ENCODE measurements at regions not wholly inside any gene's neighbourhood (a gene's known extent, or its start where the extent isn't known, plus 50 kb on each side); places are given as distances from the start of the nearest gene placed in this dataset.

DNA sequence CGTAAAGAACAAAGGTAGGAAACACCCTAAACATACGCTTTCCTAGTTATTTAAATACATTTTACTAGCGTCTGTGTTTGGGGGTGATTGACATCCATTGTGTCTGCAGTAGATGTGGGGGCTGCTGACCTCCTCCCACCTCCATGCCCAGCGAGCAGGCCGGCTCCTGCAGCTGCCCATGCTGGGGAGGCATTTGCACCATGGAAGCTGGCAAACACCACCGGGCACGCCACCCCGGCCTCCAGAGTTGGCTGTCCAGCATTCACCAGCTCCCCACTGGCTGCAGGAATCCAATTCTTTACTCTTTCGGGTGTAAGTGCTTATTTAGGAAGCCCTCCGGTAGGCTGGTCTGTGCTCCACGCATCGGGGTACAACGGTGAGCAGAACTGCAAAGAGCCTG is 115.4 kb upstream of the USP29 start:
- TF ChIP-seq POLR2A (IDR thresholded peaks at IDR 0.05; ENCODE audit: control extremely low read depth in 1 of 2, low read depth in 2 of 2, low read length in 2 of 2) (no peak), ZNF274 (IDR thresholded peaks at IDR 0.05; ENCODE audit: borderline replicate concordance, extremely low read depth, low read length) (no peak), NANOG (IDR thresholded peaks at IDR 0.05; ENCODE audit: insufficient read depth, low read depth, low read length, poor library complexity, severe bottlenecking) (no peak)
- TF ChIP-seq, protein P1, sequence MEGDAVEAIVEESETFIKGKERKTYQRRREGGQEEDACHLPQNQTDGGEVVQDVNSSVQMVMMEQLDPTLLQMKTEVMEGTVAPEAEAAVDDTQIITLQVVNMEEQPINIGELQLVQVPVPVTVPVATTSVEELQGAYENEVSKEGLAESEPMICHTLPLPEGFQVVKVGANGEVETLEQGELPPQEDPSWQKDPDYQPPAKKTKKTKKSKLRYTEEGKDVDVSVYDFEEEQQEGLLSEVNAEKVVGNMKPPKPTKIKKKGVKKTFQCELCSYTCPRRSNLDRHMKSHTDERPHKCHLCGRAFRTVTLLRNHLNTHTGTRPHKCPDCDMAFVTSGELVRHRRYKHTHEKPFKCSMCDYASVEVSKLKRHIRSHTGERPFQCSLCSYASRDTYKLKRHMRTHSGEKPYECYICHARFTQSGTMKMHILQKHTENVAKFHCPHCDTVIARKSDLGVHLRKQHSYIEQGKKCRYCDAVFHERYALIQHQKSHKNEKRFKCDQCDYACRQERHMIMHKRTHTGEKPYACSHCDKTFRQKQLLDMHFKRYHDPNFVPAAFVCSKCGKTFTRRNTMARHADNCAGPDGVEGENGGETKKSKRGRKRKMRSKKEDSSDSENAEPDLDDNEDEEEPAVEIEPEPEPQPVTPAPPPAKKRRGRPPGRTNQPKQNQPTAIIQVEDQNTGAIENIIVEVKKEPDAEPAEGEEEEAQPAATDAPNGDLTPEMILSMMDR (IDR thresholded peaks at IDR 0.05; ENCODE audit: control extremely low read depth in 1 of 3, insufficient read depth in 1 of 3, low read depth in 1 of 3, low read length in 3 of 3): no peak
